Tibial nerve (tissue), 4 donors: ENCODE measurements at regions not wholly inside any gene's neighbourhood (a gene's known extent, or its start where the extent isn't known, plus 50 kb on each side); places are given as distances from the start of the nearest gene placed in this dataset.
A peak's percentile ranks its signal among the peaks of the same experiment; 100 is the strongest.

Experiments used
- DNase-seq, 2 donors: peaks; one replicate each; pipeline ENCODE4 v3.0.0-alpha.2; 2019; ENCODE audit warnings: low spot score in 2 of 2
- H3K27ac ChIP-seq, 4 donors: fragments of 200-600 bp; sonication (generic) in 3 of 4; one replicate each; pipeline ENCODE4 v1.5.1; 2017 to 2019; ENCODE audit warnings: mild to moderate bottlenecking in 1 of 4
- H3K27me3 ChIP-seq, 2 donors: fragments of 200-600 bp; sonication (generic) in 1 of 2; one replicate each; pipeline versions ENCODE4 v1.5.1 to v1.6.0; 2017 to 2019
- H3K36me3 ChIP-seq, 3 donors: fragments of 200-600 bp; sonication (generic); one replicate each; pipeline ENCODE4 v1.5.1; 2018 to 2019
- H3K4me1 ChIP-seq, 4 donors: fragments of 200-600 bp; sonication (generic) in 3 of 4; one replicate each; pipeline ENCODE4 v1.5.1; 2017 to 2019
- H3K4me3 ChIP-seq, 4 donors: fragments of 200-600 bp; sonication (generic) in 3 of 4; one replicate each; pipeline ENCODE4 v1.5.1; 2017 to 2019; ENCODE audit warnings: mild to moderate bottlenecking in 1 of 4, moderate library complexity in 1 of 4
- H3K9me3 ChIP-seq, 4 donors: fragments of 200-600 bp; sonication (generic) in 3 of 4; one replicate each; pipeline ENCODE4 v1.5.1; 2017 to 2019
- EP300 ChIP-seq, 2 donors: sonication (generic); formaldehyde crosslinking; IDR thresholded peaks; one replicate each; pipeline ENCODE4 v1.6.1; 2017; ENCODE audit warnings: antibody characterized with exemption in 2 of 2, mild to moderate bottlenecking in 1 of 2
- POLR2A ChIP-seq, 2 donors: fragments of 450-650 bp; IDR thresholded peaks; one replicate each; pipeline ENCODE4 v1.6.1; 2017; ENCODE audit warnings: antibody characterized with exemption in 2 of 2, mild to moderate bottlenecking in 2 of 2, moderate library complexity in 2 of 2
- WGBS, 2 donors: methylation state at CpG; one replicate each; pipeline ENCODE4 v1.1.5; 2018; 5-methylcytosine and 5-hydroxymethylcytosine counted together
- TF ChIP-seq, protein P1 (sequence below), 5 experiments: fragments of 200-600 bp in 3 of 5; fragments of 450-650 bp in 2 of 5; sonication (generic) in 3 of 5; IDR thresholded peaks; one replicate each; pipeline ENCODE4 v1.5.1; 2016 to 2019; ENCODE audit warnings: antibody characterized with exemption in 5 of 5, mild to moderate bottlenecking in 3 of 5, moderate library complexity in 2 of 5

DNA sequence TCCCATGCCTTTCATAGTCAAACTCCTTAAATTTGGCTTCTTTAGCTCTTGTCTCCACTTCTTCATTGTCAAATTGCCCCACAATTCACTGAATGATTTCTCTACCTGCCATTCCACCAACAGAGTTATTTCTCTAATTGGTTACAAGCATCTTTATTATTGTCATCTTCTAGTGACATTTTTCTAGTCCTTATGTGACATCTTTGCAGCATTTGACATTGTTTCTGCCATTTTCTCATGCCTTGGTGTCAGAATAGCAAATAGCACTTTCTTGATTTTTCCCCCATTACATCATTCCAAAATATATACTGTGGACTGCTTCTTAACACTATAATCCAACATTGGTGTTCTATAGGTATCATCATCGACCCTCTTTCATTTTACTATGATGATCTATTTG lies 137.7 kb upstream of the HDDC2 start:
- DNase-seq: no peak
- Histone ChIP-seq H3K4me3 (no peak overlapping the region), H3K27ac (no peak overlapping the region), H3K4me1 (peaks cover 0 to 6% (median 0%) of the 10 kb centered on the region in 4 donors), H3K27me3 (no peaks in the 10 kb centered on the region), H3K36me3 (no peaks in the 10 kb centered on the region), H3K9me3 (no peaks in the 10 kb centered on the region)
- TF ChIP-seq, protein P1, sequence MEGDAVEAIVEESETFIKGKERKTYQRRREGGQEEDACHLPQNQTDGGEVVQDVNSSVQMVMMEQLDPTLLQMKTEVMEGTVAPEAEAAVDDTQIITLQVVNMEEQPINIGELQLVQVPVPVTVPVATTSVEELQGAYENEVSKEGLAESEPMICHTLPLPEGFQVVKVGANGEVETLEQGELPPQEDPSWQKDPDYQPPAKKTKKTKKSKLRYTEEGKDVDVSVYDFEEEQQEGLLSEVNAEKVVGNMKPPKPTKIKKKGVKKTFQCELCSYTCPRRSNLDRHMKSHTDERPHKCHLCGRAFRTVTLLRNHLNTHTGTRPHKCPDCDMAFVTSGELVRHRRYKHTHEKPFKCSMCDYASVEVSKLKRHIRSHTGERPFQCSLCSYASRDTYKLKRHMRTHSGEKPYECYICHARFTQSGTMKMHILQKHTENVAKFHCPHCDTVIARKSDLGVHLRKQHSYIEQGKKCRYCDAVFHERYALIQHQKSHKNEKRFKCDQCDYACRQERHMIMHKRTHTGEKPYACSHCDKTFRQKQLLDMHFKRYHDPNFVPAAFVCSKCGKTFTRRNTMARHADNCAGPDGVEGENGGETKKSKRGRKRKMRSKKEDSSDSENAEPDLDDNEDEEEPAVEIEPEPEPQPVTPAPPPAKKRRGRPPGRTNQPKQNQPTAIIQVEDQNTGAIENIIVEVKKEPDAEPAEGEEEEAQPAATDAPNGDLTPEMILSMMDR (IDR thresholded peaks at IDR 0.05): no peak
- TF ChIP-seq EP300 (IDR thresholded peaks at IDR 0.05) (no peak), POLR2A (IDR thresholded peaks at IDR 0.05) (no peak)
- WGBS, 2 donors: 95 to 97% methylated on average over 1 of the region's 1 CpG

DNA sequence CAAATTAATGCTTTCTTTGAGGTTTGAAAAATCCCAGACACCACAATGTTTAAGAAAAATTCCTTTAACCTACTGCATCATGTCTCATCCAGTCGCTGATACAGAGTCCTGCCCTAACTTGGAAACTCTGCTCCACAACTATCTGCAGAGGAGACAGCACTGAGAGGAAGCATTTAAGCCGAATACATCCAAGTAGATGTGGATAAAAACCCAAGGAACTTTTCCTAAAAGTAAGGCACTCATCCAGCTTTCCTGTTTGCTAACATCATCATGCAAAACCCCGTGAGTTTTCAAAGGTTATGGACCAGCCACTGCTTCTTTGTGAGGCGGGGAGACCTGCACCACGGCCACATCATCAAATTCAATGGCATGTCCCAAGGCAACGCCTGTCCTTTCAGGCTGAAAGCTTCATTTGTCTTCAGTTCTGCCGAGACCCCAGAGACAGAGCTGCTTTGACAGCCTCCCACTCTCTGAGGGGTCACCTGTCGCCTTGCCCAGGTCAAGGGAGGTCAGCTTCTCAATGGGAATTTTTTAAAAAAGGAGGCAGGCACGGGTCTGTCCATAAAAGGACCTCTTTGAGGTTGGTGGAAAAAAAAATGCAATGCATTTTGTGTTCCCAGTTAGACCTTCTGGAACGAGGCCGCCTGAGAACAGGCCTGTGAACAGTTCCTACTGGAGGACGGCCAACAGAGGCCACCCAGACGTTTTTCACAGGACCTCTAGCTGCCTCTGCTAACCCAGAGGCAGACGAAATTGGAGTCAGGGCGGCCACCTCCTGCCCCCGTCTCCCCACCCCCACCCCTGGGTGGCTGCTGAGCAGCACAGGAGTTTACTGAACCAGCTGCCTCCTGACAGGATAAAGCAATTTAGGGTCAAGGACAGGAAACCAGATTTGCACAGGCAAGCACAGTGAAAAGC lies 142.5 kb upstream of the HDDC2 start:
- Histone ChIP-seq H3K4me3 (peak overlapping the region in 1 of 4 donors; percentile 3), H3K27ac (peak overlapping the region in 3 of 4 donors; percentile 25 to 62 (median 40)), H3K4me1 (peaks cover 0 to 13% (median 0%) of the 10 kb centered on the region in 4 donors), H3K27me3 (no peaks in the 10 kb centered on the region), H3K9me3 (peaks cover 0 to 8% (median 0%) of the 10 kb centered on the region in 4 donors), H3K36me3 (no peaks in the 10 kb centered on the region)
- DNase-seq: peak; percentile 29 to 30
- WGBS, 2 donors: 18 to 20% methylated on average over 16 of the region's 16 CpGs
- no peak for TF ChIP-seq POLR2A (IDR thresholded peaks at IDR 0.05)
- TF ChIP-seq, protein P1 (IDR thresholded peaks at IDR 0.05): no peak
- peak in 1 of 2 donors; percentile 17 for TF ChIP-seq EP300 (IDR thresholded peaks at IDR 0.05)

DNA sequence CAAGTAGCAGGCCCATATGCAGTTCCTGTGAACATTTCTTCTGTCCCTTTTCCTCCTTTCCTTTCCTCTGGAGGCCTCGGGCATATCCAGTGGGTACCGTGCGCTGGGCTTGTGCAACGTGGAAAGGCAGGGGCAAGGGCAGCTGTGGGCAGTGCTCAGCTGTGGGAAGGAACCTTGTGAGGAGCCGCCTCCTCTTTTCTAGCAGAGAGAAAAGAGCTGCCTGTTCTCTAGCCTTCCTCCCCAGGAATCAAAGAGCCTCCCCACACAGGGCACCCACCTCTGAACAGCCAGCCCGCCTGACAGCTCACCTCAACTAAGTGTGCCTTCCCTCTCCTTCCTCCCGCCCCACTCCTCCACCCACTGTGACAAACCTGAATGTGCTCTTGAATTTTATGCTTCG lies 143.3 kb upstream of the HDDC2 start:
- Histone ChIP-seq H3K4me1 (peaks cover 0 to 13% (median 0%) of the 10 kb centered on the region in 4 donors), H3K27ac (peak overlapping the region in 1 of 4 donors; percentile 25), H3K4me3 (no peak overlapping the region), H3K36me3 (no peaks in the 10 kb centered on the region), H3K9me3 (peaks cover 0 to 15% (median 0%) of the 10 kb centered on the region in 4 donors), H3K27me3 (no peaks in the 10 kb centered on the region)
- 59 to 63% methylated on average over 8 of the region's 8 CpGs for WGBS, 2 donors
- DNase-seq: no peak
- TF ChIP-seq, protein P1 (IDR thresholded peaks at IDR 0.05): no peak
- TF ChIP-seq EP300 (IDR thresholded peaks at IDR 0.05): no peak
- no peak for TF ChIP-seq POLR2A (IDR thresholded peaks at IDR 0.05)

DNA sequence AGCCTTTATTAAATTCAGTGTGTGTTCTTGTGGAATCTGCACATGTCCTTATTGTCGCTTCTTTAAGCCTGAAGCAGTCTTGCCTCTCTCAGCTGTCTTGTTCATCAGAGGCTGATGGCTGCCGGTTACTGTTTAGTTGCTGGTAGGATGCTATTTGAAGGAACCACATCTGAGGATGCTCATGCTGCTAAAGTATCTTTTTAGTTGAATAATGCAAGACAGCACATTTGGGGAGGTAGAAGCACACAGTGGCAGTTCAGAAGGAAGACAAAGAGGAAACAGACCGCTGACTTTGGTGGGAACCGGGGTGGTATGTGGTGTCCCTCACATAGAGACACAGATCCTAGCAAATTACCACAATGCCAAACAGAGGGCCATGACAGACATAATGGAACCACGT lies 144.2 kb upstream of the HDDC2 start:
- TF ChIP-seq POLR2A (IDR thresholded peaks at IDR 0.05) (no peak), EP300 (IDR thresholded peaks at IDR 0.05) (no peak)
- TF ChIP-seq, protein P1 (IDR thresholded peaks at IDR 0.05): no peak
- no peak for DNase-seq
- no peak overlapping the region for H3K4me3 ChIP-seq
- peaks cover 0 to 17% (median 0%) of the 10 kb centered on the region in 4 donors for H3K9me3 ChIP-seq
- no peaks in the 10 kb centered on the region for H3K27me3 ChIP-seq
- WGBS, 2 donors: 90 to 91% methylated on average over 5 of the region's 5 CpGs
- no peaks in the 10 kb centered on the region for H3K36me3 ChIP-seq
- H3K4me1 ChIP-seq: peaks cover 0 to 13% (median 0%) of the 10 kb centered on the region in 4 donors
- H3K27ac ChIP-seq: no peak overlapping the region

DNA sequence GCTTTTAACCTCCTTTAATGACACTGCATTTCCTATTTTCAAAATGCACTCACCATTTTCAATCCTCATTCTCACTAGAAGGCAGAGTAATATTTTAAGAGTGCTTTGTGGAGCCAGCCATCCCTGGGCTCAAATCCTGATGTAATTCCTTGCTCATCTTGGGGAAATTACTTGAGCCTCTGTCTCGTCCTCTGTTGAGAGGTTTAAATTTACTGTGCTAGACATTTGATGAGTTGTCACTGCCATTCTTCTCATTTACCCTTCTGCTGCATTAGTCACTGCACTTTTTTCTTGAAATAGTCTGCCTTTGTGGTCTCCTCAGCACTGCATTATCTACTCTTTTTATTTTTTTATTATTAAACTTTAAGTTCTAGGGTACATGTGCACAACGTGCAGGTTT lies 150.0 kb upstream of the HDDC2 start:
- Histone ChIP-seq H3K27ac (no peak overlapping the region), H3K4me1 (no peaks in the 10 kb centered on the region), H3K36me3 (no peaks in the 10 kb centered on the region), H3K27me3 (no peaks in the 10 kb centered on the region), H3K9me3 (peaks cover 0 to 33% (median 0%) of the 10 kb centered on the region in 4 donors), H3K4me3 (no peak overlapping the region)
- TF ChIP-seq, protein P1 (IDR thresholded peaks at IDR 0.05): no peak
- TF ChIP-seq EP300 (IDR thresholded peaks at IDR 0.05): no peak
- no peak for TF ChIP-seq POLR2A (IDR thresholded peaks at IDR 0.05)
- DNase-seq: no peak
- 39 to 47% methylated on average over 2 of the region's 2 CpGs for WGBS, 2 donors
